ENCODE measurements at regions not wholly inside any gene's neighbourhood (a gene's known extent, or its start where the extent isn't known, plus 50 kb on each side); places are given as distances from the start of the nearest gene placed in this dataset.

DNA sequence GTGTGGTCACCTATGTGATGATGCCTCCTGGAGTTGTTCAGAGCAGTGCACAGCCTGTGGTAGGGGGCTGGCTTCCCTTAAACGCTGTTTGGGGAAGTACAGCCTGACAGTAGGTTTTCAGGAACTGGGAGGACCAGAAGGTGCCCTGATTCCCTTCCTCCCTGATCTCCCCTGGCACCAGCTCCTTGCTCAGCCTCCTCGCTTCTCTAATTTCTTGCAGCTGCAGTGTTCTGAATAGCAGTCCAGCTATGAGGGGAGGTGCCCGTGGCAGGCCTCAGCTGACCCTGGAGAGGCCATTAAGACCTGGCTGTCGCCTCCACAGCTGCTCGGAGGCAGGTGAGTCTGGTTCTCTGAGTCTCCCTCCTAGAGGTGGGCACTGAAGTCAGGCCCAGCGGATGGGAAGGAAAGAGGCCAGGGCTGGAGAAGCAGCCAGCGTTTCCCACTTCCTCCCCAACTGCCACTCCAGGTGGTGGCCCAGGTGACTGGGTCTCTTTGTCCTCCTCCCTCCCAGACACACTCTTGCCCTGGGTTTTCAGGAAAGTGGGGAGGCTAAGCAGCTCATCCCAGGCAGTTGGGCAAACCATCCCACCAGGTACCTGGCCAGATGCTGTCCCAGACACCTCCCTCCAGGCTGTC is 52.0 kb upstream of the RPL11 start:
- peak overlapping the region in 1 of 3 donors; percentile 52 for H3K4me3 ChIP-seq (ENCODE audit: low read length in 3 of 3)
- peak overlapping the region in 1 of 3 donors; percentile 57 for H3K9ac ChIP-seq (ENCODE audit: low read depth in 1 of 3, low read length in 3 of 3)
- H3K9me3 ChIP-seq (ENCODE audit: control insufficient read depth in 3 of 3, low read length in 3 of 3): no peaks in the 10 kb centered on the region
- no peaks in the 10 kb centered on the region for H3K36me3 ChIP-seq (ENCODE audit: control insufficient read depth in 3 of 3, insufficient read depth in 3 of 3, low read length in 3 of 3)
- no peaks in the 10 kb centered on the region for H3K27me3 ChIP-seq (ENCODE audit: control insufficient read depth in 3 of 3, insufficient read depth in 3 of 3, low read length in 3 of 3)
- peaks cover 42 to 49% (median 48%) of the 10 kb centered on the region in 3 donors for H3K4me1 ChIP-seq (ENCODE audit: control insufficient read depth in 3 of 3, insufficient read depth in 3 of 3, low read length in 3 of 3)
- H3K27ac ChIP-seq (ENCODE audit: low read depth, low read length): peak overlapping the region; percentile 29

DNA sequence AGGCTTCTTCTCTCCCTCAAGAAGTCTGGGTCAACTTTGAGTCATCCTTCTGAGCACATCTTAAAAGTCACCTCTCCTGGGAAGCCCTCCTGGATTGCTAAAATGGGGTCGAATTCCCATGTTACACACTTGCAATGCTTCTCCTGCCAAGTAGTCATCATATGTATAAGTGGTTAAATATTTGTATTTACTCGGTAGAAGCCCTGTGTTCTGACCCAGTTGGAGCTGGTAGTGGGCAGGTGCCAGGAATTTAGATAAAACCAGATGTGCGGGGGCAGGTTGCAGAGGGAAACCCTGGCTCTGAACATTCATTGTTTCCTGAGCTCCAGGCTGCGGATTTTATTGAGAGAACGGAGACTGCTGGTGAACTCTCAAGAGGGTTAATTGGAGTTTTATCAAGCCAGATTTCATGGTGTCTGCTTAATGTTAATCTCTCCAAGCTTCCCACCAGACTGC is 52.8 kb upstream of the RPL11 start:
- peak overlapping the region in 1 of 3 donors; percentile 57 for H3K9ac ChIP-seq (ENCODE audit: low read depth in 1 of 3, low read length in 3 of 3)
- peaks cover 38 to 43% (median 42%) of the 10 kb centered on the region in 3 donors for H3K4me1 ChIP-seq (ENCODE audit: control insufficient read depth in 3 of 3, insufficient read depth in 3 of 3, low read length in 3 of 3)
- peak overlapping the region in 1 of 3 donors; percentile 52 for H3K4me3 ChIP-seq (ENCODE audit: low read length in 3 of 3)
- H3K9me3 ChIP-seq (ENCODE audit: control insufficient read depth in 3 of 3, low read length in 3 of 3): no peaks in the 10 kb centered on the region
- no peaks in the 10 kb centered on the region for H3K27me3 ChIP-seq (ENCODE audit: control insufficient read depth in 3 of 3, insufficient read depth in 3 of 3, low read length in 3 of 3)
- H3K27ac ChIP-seq (ENCODE audit: low read depth, low read length): peak overlapping the region; percentile 29
- no peaks in the 10 kb centered on the region for H3K36me3 ChIP-seq (ENCODE audit: control insufficient read depth in 3 of 3, insufficient read depth in 3 of 3, low read length in 3 of 3)

DNA sequence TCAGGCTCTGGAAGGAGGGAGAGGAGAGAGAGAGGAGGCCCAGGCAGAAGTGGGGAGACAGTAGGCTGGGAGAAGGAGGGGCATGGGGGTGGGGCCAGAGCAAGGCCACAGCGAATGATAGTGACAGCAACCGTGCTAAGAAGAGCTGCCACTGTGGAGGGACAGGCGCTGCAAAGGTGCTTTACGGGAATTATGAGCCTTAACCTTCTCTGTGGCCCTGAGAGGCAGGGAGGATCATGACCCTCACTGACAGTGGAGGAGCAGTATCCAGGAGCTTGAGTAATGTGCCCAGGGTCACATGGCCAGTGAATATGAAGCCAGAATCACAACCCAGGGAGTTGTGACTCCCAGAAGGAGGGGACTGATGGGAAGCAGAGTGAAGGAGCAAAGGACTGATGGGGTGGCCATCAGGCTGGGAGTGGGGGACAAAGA is 53.4 kb upstream of the RPL11 start:
- H3K9ac ChIP-seq (ENCODE audit: low read depth in 1 of 3, low read length in 3 of 3): peak overlapping the region in 1 of 3 donors; percentile 54
- H3K36me3 ChIP-seq (ENCODE audit: control insufficient read depth in 3 of 3, insufficient read depth in 3 of 3, low read length in 3 of 3): no peaks in the 10 kb centered on the region
- peaks cover 35 to 39% (median 37%) of the 10 kb centered on the region in 3 donors for H3K4me1 ChIP-seq (ENCODE audit: control insufficient read depth in 3 of 3, insufficient read depth in 3 of 3, low read length in 3 of 3)
- peak overlapping the region; percentile 15 for H3K27ac ChIP-seq (ENCODE audit: low read depth, low read length)
- H3K9me3 ChIP-seq (ENCODE audit: control insufficient read depth in 3 of 3, low read length in 3 of 3): no peaks in the 10 kb centered on the region
- H3K4me3 ChIP-seq (ENCODE audit: low read length in 3 of 3): no peak overlapping the region
- H3K27me3 ChIP-seq (ENCODE audit: control insufficient read depth in 3 of 3, insufficient read depth in 3 of 3, low read length in 3 of 3): no peaks in the 10 kb centered on the region

DNA sequence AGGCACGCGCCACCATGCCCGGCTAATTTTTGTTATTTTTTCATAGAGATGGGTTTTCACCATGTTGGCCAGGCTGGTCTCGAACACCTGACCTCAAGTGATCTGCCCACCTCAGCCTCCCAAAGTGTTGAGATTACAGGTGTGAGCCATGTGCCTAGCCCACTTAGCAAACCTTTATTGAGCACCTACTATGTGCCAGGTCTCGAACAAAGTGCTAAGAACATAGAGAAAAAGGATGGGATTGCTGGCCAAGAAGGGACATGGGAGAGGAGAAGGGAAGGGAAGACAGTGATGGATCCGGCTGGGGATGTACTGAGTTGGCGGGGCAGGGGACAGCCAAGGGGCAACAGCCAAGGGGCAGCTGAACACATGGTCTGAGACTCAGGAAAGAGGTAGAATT is 55.6 kb upstream of the RPL11 start:
- Histone ChIP-seq H3K27me3 (ENCODE audit: control insufficient read depth in 3 of 3, insufficient read depth in 3 of 3, low read length in 3 of 3) (no peaks in the 10 kb centered on the region), H3K27ac (ENCODE audit: low read depth, low read length) (no peak overlapping the region), H3K9me3 (ENCODE audit: control insufficient read depth in 3 of 3, low read length in 3 of 3) (no peaks in the 10 kb centered on the region), H3K4me1 (ENCODE audit: control insufficient read depth in 3 of 3, insufficient read depth in 3 of 3, low read length in 3 of 3) (peaks cover 35 to 39% (median 37%) of the 10 kb centered on the region in 3 donors), H3K4me3 (ENCODE audit: low read length in 3 of 3) (no peak overlapping the region), H3K36me3 (ENCODE audit: control insufficient read depth in 3 of 3, insufficient read depth in 3 of 3, low read length in 3 of 3) (no peaks in the 10 kb centered on the region), H3K9ac (ENCODE audit: low read depth in 1 of 3, low read length in 3 of 3) (no peak overlapping the region)

DNA sequence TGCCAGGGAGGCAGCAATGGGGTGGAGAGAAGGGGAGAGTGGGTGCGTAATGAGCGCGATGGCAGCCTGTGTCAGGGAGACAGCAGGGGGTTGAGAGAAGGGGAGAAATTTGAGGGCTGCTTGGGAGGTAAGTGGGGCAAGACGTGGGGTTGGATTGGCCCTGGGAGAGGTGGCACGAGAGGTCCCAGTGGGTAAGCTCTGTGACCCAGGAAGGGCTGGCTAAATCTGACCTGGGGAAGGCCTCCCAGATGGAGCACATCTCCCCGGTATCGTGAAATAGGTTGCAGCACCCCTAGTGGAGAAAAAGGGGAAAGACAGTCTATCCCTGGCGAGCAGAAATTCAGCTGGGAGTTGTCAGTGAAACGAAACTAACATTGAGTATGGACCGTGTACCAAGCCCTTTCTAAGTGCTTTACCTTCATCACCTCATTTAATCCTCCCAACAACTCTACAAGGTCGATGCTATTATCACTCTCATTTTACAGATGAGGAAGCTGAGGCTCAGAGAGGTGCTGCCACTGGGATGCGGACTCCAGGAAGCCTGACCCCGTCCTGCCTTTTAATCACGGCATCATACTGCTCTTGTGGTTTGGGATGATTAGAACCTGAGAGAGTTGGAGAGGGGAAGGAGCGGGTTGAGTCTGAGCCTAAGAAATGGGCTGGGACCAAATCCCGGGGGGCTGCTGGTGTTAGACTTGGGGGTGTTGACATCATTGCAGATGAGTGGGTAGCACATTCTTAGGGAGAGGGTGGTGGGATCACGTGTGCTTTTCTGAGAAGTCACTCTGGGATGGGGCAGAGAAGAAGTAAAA is 56.6 kb upstream of the RPL11 start:
- Histone ChIP-seq H3K9me3 (ENCODE audit: control insufficient read depth in 3 of 3, low read length in 3 of 3) (no peaks in the 10 kb centered on the region), H3K27ac (ENCODE audit: low read depth, low read length) (peak overlapping the region; percentile 38), H3K36me3 (ENCODE audit: control insufficient read depth in 3 of 3, insufficient read depth in 3 of 3, low read length in 3 of 3) (no peaks in the 10 kb centered on the region), H3K4me1 (ENCODE audit: control insufficient read depth in 3 of 3, insufficient read depth in 3 of 3, low read length in 3 of 3) (peaks cover 33 to 38% (median 36%) of the 10 kb centered on the region in 3 donors), H3K4me3 (ENCODE audit: low read length in 3 of 3) (peak overlapping the region; percentile 56 to 73 (median 67)), H3K9ac (ENCODE audit: low read depth in 1 of 3, low read length in 3 of 3) (peak overlapping the region; percentile 29 to 82 (median 77)), H3K27me3 (ENCODE audit: control insufficient read depth in 3 of 3, insufficient read depth in 3 of 3, low read length in 3 of 3) (no peaks in the 10 kb centered on the region)

DNA sequence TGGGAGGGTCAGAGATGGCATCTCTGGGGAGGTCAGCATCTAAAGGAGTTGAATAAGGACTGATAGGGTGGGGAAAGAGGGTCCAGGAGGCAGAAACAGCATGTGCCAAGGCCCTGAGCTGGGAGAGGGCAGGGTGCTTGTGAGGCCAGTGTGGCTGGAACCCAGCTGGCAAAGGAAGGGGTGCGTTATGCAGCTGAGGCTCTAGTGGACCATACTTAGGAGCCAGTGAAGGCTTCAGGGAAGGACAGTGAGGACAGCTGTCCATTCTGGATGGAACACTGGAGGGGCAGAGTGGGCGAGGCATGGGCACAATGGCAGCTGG is 57.1 kb upstream of the RPL11 start:
- peaks cover 28 to 33% (median 30%) of the 10 kb centered on the region in 3 donors for H3K4me1 ChIP-seq (ENCODE audit: control insufficient read depth in 3 of 3, insufficient read depth in 3 of 3, low read length in 3 of 3)
- no peaks in the 10 kb centered on the region for H3K36me3 ChIP-seq (ENCODE audit: control insufficient read depth in 3 of 3, insufficient read depth in 3 of 3, low read length in 3 of 3)
- H3K27me3 ChIP-seq (ENCODE audit: control insufficient read depth in 3 of 3, insufficient read depth in 3 of 3, low read length in 3 of 3): no peaks in the 10 kb centered on the region
- peak overlapping the region in 1 of 3 donors; percentile 77 for H3K9ac ChIP-seq (ENCODE audit: low read depth in 1 of 3, low read length in 3 of 3)
- H3K27ac ChIP-seq (ENCODE audit: low read depth, low read length): peak overlapping the region; percentile 38
- no peaks in the 10 kb centered on the region for H3K9me3 ChIP-seq (ENCODE audit: control insufficient read depth in 3 of 3, low read length in 3 of 3)
- H3K4me3 ChIP-seq (ENCODE audit: low read length in 3 of 3): peak overlapping the region in 1 of 3 donors; percentile 67

DNA sequence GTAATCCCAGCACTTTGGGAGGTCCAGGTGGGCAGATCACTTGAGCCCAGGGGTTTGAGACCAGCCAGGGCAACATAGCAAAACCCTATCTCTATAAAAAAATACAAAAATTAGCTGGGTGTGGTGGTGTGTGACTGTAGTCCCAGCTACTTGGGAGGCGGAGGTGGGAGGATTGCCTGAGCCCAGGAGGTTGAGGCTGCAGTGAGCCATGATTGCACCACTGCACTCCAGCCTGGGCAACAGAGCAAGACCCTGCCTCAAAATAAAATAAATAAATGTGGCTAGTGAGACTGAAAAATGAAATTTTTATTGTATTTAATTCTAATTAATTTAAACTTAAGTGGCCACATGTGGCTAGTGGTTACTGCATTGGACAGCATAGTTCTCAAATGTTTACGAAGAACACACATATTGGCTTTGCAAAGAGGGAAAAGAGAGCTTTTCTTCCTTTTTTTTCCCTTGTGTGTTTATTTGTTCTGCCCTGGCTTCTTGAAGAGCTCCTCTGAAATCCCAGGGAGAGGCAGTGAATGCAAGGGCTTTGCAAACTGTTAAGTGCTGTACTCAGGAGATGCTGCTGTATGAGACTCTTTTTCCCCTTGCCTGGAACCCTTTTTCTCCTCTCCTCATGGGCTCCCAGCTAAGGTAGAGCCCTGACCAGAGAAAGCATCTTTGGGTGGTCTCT is 59.0 kb upstream of the RPL11 start:
- no peak overlapping the region for H3K9ac ChIP-seq (ENCODE audit: low read depth in 1 of 3, low read length in 3 of 3)
- H3K9me3 ChIP-seq (ENCODE audit: control insufficient read depth in 3 of 3, low read length in 3 of 3): no peaks in the 10 kb centered on the region
- peaks cover 10 to 14% (median 13%) of the 10 kb centered on the region in 3 donors for H3K4me1 ChIP-seq (ENCODE audit: control insufficient read depth in 3 of 3, insufficient read depth in 3 of 3, low read length in 3 of 3)
- no peak overlapping the region for H3K4me3 ChIP-seq (ENCODE audit: low read length in 3 of 3)
- H3K27ac ChIP-seq (ENCODE audit: low read depth, low read length): no peak overlapping the region
- peaks cover 0 to 2% (median 0%) of the 10 kb centered on the region in 3 donors for H3K27me3 ChIP-seq (ENCODE audit: control insufficient read depth in 3 of 3, insufficient read depth in 3 of 3, low read length in 3 of 3)
- no peaks in the 10 kb centered on the region for H3K36me3 ChIP-seq (ENCODE audit: control insufficient read depth in 3 of 3, insufficient read depth in 3 of 3, low read length in 3 of 3)

DNA sequence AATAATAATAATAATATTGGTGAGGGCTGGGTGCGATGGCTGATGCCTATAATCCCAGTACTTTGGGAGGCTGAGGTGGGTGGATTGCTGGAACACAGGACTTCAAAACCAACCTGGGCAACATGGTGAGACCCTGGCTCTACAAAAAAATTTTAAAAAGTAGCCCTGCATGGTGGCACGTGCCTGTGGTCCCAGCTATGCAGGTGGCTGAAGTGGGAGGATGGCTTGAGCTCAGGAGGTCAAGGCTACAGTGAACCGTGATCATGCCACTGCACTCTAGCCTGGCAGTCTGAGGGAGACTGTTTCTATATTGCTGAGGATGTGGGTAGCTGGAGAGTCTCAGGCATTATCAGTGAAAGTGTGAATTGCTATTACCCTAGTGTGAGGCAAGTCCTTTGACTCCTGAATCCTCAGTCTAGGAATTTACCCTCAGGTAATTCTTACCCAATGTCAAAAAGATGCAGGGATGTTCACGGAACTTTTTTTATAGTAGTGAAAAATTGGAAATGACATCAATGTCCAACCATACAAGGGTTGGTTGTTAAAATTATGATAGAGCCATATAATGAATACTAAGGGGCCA is 61.8 kb upstream of the RPL11 start:
- Histone ChIP-seq H3K4me1 (ENCODE audit: control insufficient read depth in 3 of 3, insufficient read depth in 3 of 3, low read length in 3 of 3) (peaks cover 4 to 5% (median 4%) of the 10 kb centered on the region in 3 donors), H3K27ac (ENCODE audit: low read depth, low read length) (no peak overlapping the region), H3K27me3 (ENCODE audit: control insufficient read depth in 3 of 3, insufficient read depth in 3 of 3, low read length in 3 of 3) (peaks cover 0 to 2% (median 0%) of the 10 kb centered on the region in 3 donors), H3K4me3 (ENCODE audit: low read length in 3 of 3) (no peak overlapping the region), H3K9ac (ENCODE audit: low read depth in 1 of 3, low read length in 3 of 3) (no peak overlapping the region), H3K9me3 (ENCODE audit: control insufficient read depth in 3 of 3, low read length in 3 of 3) (no peaks in the 10 kb centered on the region), H3K36me3 (ENCODE audit: control insufficient read depth in 3 of 3, insufficient read depth in 3 of 3, low read length in 3 of 3) (no peaks in the 10 kb centered on the region)

DNA sequence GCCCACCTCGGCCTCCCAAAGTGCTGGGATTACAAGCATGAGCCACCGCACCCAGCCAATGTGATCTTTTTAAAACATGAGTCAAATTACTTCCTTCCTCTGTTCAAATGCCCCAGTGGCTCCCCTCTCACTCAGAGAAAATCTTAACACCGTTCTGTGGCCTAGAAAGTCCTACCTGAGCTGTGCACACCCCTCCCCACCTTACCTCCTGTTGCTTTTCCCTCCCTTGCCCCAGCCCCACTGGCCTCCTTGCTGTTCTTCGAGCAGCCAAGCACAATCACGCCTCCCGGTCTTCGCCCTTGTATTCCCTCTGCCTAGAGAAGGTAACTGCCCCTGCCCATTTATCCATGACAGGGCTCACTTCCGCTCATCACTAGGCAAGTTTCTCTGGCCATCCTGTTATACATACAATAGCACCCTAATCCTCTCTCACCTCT is 62.6 kb upstream of the RPL11 start:
- Histone ChIP-seq H3K27ac (ENCODE audit: low read depth, low read length) (no peak overlapping the region), H3K36me3 (ENCODE audit: control insufficient read depth in 3 of 3, insufficient read depth in 3 of 3, low read length in 3 of 3) (no peaks in the 10 kb centered on the region), H3K4me1 (ENCODE audit: control insufficient read depth in 3 of 3, insufficient read depth in 3 of 3, low read length in 3 of 3) (no peaks in the 10 kb centered on the region), H3K9me3 (ENCODE audit: control insufficient read depth in 3 of 3, low read length in 3 of 3) (no peaks in the 10 kb centered on the region), H3K4me3 (ENCODE audit: low read length in 3 of 3) (no peak overlapping the region), H3K9ac (ENCODE audit: low read depth in 1 of 3, low read length in 3 of 3) (no peak overlapping the region), H3K27me3 (ENCODE audit: control insufficient read depth in 3 of 3, insufficient read depth in 3 of 3, low read length in 3 of 3) (peaks cover 0 to 2% (median 0%) of the 10 kb centered on the region in 3 donors)
